ENCODE measurements at regions not wholly inside any gene's neighbourhood (a gene's known extent, or its start where the extent isn't known, plus 50 kb on each side); places are given as distances from the start of the nearest gene placed in this dataset.

- DNase-seq = no peak
- WGBS (ENCODE audit: low lambda C conversion rate) = 41% methylated on average over 4 of the region's 4 CpGs
- no peak for TF ChIP-seq SMC3 (IDR thresholded peaks at IDR 0.05; ENCODE audit: low read depth, low read length)
- TF ChIP-seq EP300 (IDR thresholded peaks at IDR 0.05; ENCODE audit: borderline replicate concordance in 1 of 2, low read depth in 1 of 2, low read length in 1 of 2) = no peak
- no peak for TF ChIP-seq RCOR1 (IDR thresholded peaks at IDR 0.05; ENCODE audit: low read length)
- TF ChIP-seq MAX (IDR thresholded peaks at IDR 0.05; ENCODE audit: low read depth) = no peak
- TF ChIP-seq FOXM1 (IDR thresholded peaks at IDR 0.05; ENCODE audit: low read depth) = no peak
- TF ChIP-seq JUND (IDR thresholded peaks at IDR 0.05) = no peak
- TF ChIP-seq TCF12 (IDR thresholded peaks at IDR 0.05) = no peak
- no peak for TF ChIP-seq RFX5 (IDR thresholded peaks at IDR 0.05; ENCODE audit: low read length)
- H3K4me1 ChIP-seq (ENCODE audit: control insufficient read depth in 1 of 2, insufficient read depth in 2 of 2, low read depth in 1 of 2, low read length in 1 of 2) = no peaks in the 10 kb centered on the region; a peak in 1 of 4 replicates
- no peaks in the 10 kb centered on the region for H3K9me3 ChIP-seq
- H3K27ac ChIP-seq (ENCODE audit: low read depth in 2 of 2, low read length in 1 of 2) = no peak overlapping the region
- H3K4me2 ChIP-seq = no peak overlapping the region
- H4K20me1 ChIP-seq (ENCODE audit: insufficient read depth) = no peaks in the 10 kb centered on the region
- no peaks in the 10 kb centered on the region for H3K27me3 ChIP-seq (ENCODE audit: insufficient read depth)
- H2AFZ ChIP-seq (ENCODE audit: low read depth) = no peak overlapping the region
- no peaks in the 10 kb centered on the region for H3F3A ChIP-seq (replicated peaks; ENCODE audit: insufficient read depth)
- no peak overlapping the region for H3K4me3 ChIP-seq (ENCODE audit: low read depth in 2 of 2, low read length in 1 of 2)
- H3K9ac ChIP-seq = no peak overlapping the region
- no peaks in the 10 kb centered on the region for H3K9me2 ChIP-seq
- POLR2A ChIA-PET = no interaction called here
- no peaks in the 10 kb centered on the region for H3K36me3 ChIP-seq (replicated peaks in 1 of 2; ENCODE audit: control insufficient read depth in 1 of 2, insufficient read depth in 2 of 2, low read length in 1 of 2)
- CTCF ChIA-PET = no interaction called here
- no peaks in the 10 kb centered on the region for H3K79me2 ChIP-seq (ENCODE audit: insufficient read depth)
Observed at GRCh38 chr2:104793966-104794365, 59.9 kb upstream of the POU3F3 start.

- POLR2A ChIA-PET = no interaction called here
- Histone ChIP-seq H3K36me3 (replicated peaks in 1 of 2; ENCODE audit: control insufficient read depth in 1 of 2, insufficient read depth in 2 of 2, low read length in 1 of 2) (no peaks in the 10 kb centered on the region), H3K4me3 (ENCODE audit: low read depth in 2 of 2, low read length in 1 of 2) (no peak overlapping the region), H3K27ac (ENCODE audit: low read depth in 2 of 2, low read length in 1 of 2) (no peak overlapping the region), H3K4me2 (no peak overlapping the region), H3K79me2 (ENCODE audit: insufficient read depth) (no peaks in the 10 kb centered on the region), H2AFZ (ENCODE audit: low read depth) (no peak overlapping the region), H3K9me2 (no peaks in the 10 kb centered on the region), H4K20me1 (ENCODE audit: insufficient read depth) (no peaks in the 10 kb centered on the region), H3K4me1 (ENCODE audit: control insufficient read depth in 1 of 2, insufficient read depth in 2 of 2, low read depth in 1 of 2, low read length in 1 of 2) (no peaks in the 10 kb centered on the region; a peak in 1 of 4 replicates), H3K9ac (no peak overlapping the region), H3F3A (replicated peaks; ENCODE audit: insufficient read depth) (no peaks in the 10 kb centered on the region), H3K9me3 (no peaks in the 10 kb centered on the region), H3K27me3 (ENCODE audit: insufficient read depth) (no peaks in the 10 kb centered on the region)
- 13% methylated on average over 2 of the region's 2 CpGs for WGBS (ENCODE audit: low lambda C conversion rate)
- TF ChIP-seq USF1 (IDR thresholded peaks at IDR 0.05; ENCODE audit: borderline replicate concordance, low read depth) = no peak
- TF ChIP-seq IRF3 (IDR thresholded peaks at IDR 0.05; ENCODE audit: low read depth, low read length) = no peak
- TF ChIP-seq RCOR1 (IDR thresholded peaks at IDR 0.05; ENCODE audit: low read length) = no peak
- no peak for TF ChIP-seq MXI1 (IDR thresholded peaks at IDR 0.05; ENCODE audit: low read depth, low read length)
- no peak for TF ChIP-seq NRF1 (IDR thresholded peaks at IDR 0.05; ENCODE audit: low read depth, low read length)
- TF ChIP-seq MEF2A (IDR thresholded peaks at IDR 0.05; ENCODE audit: borderline replicate concordance, low read depth) = no peak
- no peak for TF ChIP-seq ELF1 (IDR thresholded peaks at IDR 0.05)
- no peak for TF ChIP-seq POLR2AphosphoS5 (IDR thresholded peaks at IDR 0.05; ENCODE audit: low read depth, low read length)
- TF ChIP-seq FOXM1 (IDR thresholded peaks at IDR 0.05; ENCODE audit: low read depth) = no peak
- TF ChIP-seq SIN3A (IDR thresholded peaks at IDR 0.05; ENCODE audit: borderline replicate concordance, low read depth, low read length) = no peak
- no peak for TF ChIP-seq JUND (IDR thresholded peaks at IDR 0.05)
- no peak for TF ChIP-seq TAF1 (IDR thresholded peaks at IDR 0.05; ENCODE audit: borderline replicate concordance, low read depth, low read length)
- TF ChIP-seq TEAD4 (IDR thresholded peaks at IDR 0.05; ENCODE audit: borderline replicate concordance, insufficient read depth) = no peak
- no peak for TF ChIP-seq USF2 (IDR thresholded peaks at IDR 0.05; ENCODE audit: borderline replicate concordance, low read depth, low read length)
- TF ChIP-seq ZBTB33 (IDR thresholded peaks at IDR 0.05; ENCODE audit: borderline replicate concordance, low read depth) = no peak
- no peak for TF ChIP-seq GATA2 (CRISPR knock-in tag; IDR thresholded peaks at IDR 0.05)
- no peak for TF ChIP-seq MAX (IDR thresholded peaks at IDR 0.05; ENCODE audit: low read depth)
- TF ChIP-seq YY1 (IDR thresholded peaks at IDR 0.05; ENCODE audit: low read depth) = no peak
- CTCF ChIA-PET = no interaction called here
- DNase-seq = no peak
Observed at GRCh38 chr2:104794441-104794840, 59.5 kb upstream of the POU3F3 start.
